ENCODE measurements at regions not wholly inside any gene's neighbourhood (a gene's known extent, or its start where the extent isn't known, plus 50 kb on each side); places are given as distances from the start of the nearest gene placed in this dataset.

DNA sequence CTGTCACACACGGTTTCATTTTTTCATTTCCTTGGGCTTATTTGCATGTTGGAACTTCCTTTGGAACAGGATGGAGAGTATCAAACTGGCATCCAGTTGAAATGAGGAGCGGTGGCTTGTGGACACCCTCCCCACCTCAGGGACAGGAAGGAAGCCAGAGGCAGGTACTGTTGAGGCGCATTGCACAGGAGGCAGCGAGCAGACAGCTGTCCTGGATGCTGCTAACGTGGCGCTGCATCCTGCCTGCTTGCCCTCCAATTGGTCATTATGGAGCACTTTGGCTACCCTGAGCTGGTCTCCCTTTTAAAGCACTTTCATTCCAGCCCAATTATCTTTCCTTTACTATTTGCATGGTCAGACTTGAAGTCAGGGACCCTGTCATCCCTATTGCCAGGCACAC is 80.7 kb upstream of the ITGA4 start:
- no peak for TF ChIP-seq POLR2A (IDR thresholded peaks at IDR 0.05)
- TF ChIP-seq, protein P1, sequence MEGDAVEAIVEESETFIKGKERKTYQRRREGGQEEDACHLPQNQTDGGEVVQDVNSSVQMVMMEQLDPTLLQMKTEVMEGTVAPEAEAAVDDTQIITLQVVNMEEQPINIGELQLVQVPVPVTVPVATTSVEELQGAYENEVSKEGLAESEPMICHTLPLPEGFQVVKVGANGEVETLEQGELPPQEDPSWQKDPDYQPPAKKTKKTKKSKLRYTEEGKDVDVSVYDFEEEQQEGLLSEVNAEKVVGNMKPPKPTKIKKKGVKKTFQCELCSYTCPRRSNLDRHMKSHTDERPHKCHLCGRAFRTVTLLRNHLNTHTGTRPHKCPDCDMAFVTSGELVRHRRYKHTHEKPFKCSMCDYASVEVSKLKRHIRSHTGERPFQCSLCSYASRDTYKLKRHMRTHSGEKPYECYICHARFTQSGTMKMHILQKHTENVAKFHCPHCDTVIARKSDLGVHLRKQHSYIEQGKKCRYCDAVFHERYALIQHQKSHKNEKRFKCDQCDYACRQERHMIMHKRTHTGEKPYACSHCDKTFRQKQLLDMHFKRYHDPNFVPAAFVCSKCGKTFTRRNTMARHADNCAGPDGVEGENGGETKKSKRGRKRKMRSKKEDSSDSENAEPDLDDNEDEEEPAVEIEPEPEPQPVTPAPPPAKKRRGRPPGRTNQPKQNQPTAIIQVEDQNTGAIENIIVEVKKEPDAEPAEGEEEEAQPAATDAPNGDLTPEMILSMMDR (IDR thresholded peaks at IDR 0.05): no peak
